Retinal pigment epithelial cell (primary cell): ENCODE measurements at regions not wholly inside any gene's neighbourhood (a gene's known extent, or its start where the extent isn't known, plus 50 kb on each side); places are given as distances from the start of the nearest gene placed in this dataset.

Experiments
- DNase-seq: peaks from one replicate; pipeline ENCODE4 v3.0.0-alpha.2; 2010; ENCODE audit warnings: low read depth
- H3K4me3 ChIP-seq: 2 replicates; pipeline ENCODE4 v1.5.1; 2011; ENCODE audit warnings: mild to moderate bottlenecking, low read length, control low read depth, moderate library complexity
- TF ChIP-seq, protein P1 (sequence below): conservative IDR thresholded peaks from 2 replicates; pipeline ENCODE4 v1.5.1; 2011; ENCODE audit warnings: low read depth, low read length, control low read depth, inconsistent platforms

DNA sequence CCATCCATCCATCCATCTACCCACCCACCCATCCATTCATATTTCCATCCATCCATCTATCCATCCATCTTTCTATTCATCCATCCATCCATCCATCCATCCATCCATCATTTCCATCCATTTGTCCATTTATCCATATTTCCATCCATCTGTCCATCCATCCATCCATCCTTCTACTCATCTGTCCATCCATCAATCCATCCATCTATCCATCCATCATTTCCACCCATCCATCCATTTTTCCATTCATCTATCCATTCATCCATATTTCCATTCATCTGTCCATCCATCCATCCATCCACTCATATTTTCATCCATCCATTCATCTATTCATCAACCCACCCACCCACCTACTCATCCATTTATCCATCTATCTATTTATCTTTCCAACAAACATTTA lies 229.6 kb downstream of the TEX29 start:
- no peak overlapping the region for H3K4me3 ChIP-seq
- TF ChIP-seq, protein P1, sequence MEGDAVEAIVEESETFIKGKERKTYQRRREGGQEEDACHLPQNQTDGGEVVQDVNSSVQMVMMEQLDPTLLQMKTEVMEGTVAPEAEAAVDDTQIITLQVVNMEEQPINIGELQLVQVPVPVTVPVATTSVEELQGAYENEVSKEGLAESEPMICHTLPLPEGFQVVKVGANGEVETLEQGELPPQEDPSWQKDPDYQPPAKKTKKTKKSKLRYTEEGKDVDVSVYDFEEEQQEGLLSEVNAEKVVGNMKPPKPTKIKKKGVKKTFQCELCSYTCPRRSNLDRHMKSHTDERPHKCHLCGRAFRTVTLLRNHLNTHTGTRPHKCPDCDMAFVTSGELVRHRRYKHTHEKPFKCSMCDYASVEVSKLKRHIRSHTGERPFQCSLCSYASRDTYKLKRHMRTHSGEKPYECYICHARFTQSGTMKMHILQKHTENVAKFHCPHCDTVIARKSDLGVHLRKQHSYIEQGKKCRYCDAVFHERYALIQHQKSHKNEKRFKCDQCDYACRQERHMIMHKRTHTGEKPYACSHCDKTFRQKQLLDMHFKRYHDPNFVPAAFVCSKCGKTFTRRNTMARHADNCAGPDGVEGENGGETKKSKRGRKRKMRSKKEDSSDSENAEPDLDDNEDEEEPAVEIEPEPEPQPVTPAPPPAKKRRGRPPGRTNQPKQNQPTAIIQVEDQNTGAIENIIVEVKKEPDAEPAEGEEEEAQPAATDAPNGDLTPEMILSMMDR = no peak
- no peak for DNase-seq

DNA sequence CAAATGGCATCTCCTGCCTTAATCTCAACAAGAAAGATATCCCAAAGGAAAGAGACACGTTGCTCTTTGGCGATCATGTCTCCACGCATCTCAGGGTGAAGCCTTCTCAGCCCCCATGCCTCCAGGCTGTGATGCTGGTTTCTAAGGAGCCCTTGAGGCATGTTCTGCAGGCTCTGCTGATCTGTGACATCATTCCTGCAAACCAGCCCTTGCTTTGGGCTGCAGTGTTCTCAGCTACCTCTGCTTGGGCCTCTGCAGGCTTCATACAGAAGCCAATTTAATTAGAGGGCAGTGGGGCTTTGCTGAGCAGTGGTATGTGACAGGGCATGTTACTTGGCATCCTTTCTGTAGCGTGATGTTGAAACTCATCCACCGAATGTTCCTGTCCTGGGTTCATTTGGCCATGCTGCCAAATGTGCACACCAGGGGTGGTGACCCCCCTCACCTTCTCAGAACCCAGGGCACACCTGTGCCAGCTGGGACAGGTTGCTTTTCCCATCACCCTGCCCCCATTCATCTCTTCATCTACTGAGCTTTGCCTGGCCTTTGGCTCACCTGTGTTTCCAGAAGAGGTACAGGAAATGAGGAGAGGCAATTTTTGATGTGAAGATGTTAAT lies 230.9 kb downstream of the TEX29 start:
- H3K4me3 ChIP-seq = no peak overlapping the region
- no peak for DNase-seq
- TF ChIP-seq, protein P1 = no peak

DNA sequence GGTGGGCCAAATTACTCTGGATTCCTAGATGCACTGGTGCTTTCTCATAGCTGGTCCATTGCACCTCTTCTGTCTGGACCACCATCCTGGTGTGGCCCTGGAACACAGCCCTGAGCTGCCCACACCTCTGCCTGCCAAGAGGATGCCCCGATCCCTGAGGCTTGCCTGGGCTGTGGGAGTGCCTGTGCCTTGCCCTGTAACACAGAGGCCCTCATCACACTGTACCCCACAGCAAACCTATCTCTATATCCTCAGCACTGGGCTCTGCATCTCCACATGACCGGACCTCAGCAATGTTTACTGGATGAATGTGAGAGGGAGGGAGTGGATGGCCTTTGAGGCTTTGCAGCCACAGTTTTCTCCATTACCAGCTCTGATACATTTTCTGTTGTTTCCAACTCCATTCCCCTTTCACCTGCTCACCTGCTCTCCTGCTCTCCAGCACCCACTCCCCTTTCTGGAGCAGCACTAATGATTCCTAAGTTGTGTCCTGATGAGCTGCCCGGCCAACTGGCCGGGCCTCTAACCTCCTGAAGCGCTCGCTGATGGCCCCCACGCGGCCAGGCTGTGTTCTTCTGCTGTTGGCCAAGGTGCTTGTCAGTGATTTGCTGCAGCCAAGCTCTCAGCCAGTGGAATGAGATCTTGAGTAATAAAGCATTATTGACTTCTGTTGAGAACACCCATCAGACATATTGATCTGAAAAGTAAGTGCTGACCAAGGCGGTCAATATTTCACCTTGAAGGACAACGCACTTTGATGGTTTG lies 232.6 kb downstream of the TEX29 start:
- H3K4me3 ChIP-seq = no peak overlapping the region
- TF ChIP-seq, protein P1 = no peak
- DNase-seq = no peak

DNA sequence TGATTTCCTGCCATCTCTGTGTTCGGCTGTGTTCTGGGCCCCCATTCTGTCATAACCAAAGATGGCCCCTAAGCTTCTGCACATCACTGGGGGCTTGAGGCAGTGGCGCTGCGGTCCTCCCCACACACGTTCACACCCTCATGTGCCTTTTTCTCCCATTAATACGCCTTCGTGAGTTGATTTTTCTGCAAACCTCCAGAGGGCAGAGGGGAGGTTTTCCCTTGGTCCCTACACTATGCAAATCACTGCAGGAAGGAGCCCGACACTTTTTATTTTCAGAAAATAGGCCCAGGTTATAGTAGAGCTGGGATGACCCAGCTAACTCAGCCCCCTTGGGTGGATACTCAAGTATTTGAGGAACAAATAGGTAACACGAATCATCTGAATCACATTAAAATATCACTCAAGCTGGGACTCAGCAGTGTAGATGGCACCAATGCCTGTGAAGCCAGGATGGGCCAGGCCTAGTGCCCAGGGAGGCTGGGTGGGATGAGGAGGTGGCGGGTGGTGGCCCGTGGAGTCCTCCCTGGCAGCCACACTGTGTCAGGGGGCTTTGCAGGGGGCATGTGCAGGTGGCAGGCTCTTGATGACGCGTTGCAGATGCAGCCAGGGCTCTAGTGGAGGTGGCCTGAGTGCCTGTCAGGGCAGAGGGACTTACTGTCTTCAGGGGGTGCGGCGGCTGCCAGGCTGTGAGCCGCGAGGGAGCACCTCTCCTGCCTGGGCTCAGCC lies 234.3 kb downstream of the TEX29 start:
- TF ChIP-seq, protein P1 = no peak
- no peak for DNase-seq
- H3K4me3 ChIP-seq = no peak overlapping the region

DNA sequence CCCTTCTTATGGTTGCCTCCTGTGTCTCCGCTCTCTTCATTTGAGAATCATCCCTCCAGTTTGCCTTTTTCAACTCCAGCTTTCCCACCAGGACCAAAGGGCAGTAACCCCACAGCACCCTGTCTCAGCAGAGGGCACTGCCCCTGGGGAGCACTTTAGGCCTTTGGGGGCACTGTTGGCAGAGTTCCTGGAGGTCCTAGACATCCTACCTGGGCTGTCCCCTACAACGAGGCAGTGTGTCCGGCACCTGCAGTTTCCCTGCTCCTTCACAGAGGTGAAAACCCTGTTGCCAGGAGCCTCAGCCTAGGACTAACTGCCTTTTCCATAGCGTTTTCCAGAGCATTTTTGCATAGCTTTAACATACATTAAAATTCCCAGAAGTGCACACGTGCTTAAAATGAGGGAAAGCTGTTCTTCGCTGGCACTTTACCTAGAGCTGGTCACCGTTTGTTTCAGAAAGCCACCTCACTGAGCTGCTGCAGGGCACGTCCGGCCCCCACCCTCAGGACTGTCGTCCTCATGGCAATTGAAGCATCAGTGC lies 234.9 kb downstream of the TEX29 start:
- TF ChIP-seq, protein P1 = no peak
- DNase-seq = no peak
- no peak overlapping the region for H3K4me3 ChIP-seq

DNA sequence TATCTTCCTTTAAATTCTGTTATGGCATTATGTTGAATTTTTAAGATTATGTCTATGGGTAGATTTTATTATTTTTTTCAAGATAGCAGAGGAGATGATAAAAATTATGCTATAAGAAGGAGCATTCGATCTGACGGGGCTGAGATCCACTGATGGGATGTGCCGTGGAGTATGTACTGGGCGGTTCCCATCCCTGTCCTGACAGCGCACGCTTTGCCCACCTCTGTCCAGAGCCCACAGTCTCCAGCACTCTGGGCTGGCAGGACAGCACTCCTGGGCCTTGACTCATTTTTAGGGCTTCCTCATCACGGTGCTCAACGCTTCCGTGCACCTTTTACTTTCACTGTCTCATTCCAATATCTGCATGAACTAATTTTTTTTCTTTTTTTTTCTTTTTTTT lies 235.5 kb downstream of the TEX29 start:
- no peak for DNase-seq
- no peak overlapping the region for H3K4me3 ChIP-seq
- TF ChIP-seq, protein P1 = no peak

DNA sequence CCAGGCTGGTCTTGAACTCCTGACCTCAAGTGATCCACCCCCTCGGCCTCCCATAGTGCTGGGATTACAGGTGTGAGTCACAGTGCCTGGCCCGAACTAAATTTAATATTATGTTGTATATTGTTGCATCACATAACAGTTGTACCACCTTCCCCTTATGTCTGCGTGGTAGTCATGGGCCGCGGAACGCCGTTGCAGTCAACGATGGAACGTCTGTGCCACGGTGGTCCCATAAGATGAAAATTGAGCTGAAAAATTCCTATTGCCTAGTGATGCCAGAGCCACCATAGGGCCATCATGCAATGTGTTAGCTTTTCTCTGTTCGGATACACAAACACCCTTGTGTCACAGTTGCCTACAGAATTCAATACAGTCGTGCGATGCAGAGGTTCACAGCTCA lies 236.1 kb downstream of the TEX29 start:
- no peak for DNase-seq
- H3K4me3 ChIP-seq = no peak overlapping the region
- TF ChIP-seq, protein P1 = no peak
